ENCODE measurements at regions not wholly inside any gene's neighbourhood (a gene's known extent, or its start where the extent isn't known, plus 50 kb on each side); places are given as distances from the start of the nearest gene placed in this dataset.

- Histone ChIP-seq H3F3A (ENCODE audit: insufficient read depth, low read length) (no peaks in the 10 kb centered on the region), H3K36me3 (ENCODE audit: insufficient read depth, low read length) (no peaks in the 10 kb centered on the region), H3K9ac (ENCODE audit: low read length) (no peak overlapping the region), H3K27me3 (ENCODE audit: insufficient read depth, low read length) (no peaks in the 10 kb centered on the region), H3K9me3 (ENCODE audit: low read length) (no peaks in the 10 kb centered on the region), H3K4me2 (ENCODE audit: low read length) (no peak overlapping the region), H3K27ac (ENCODE audit: low read depth, low read length, poor library complexity, severe bottlenecking) (no peak overlapping the region), H3K4me3 (ENCODE audit: low read depth, low read length, poor library complexity, severe bottlenecking) (no peak overlapping the region), H3K4me1 (ENCODE audit: insufficient read depth, low read length, severe bottlenecking) (no peaks in the 10 kb centered on the region), H4K20me1 (ENCODE audit: insufficient read depth, low read length) (no peaks in the 10 kb centered on the region), H2AFZ (ENCODE audit: low read length) (no peak overlapping the region), H3K9me2 (ENCODE audit: low read depth, low read length) (no peaks in the 10 kb centered on the region), H3K79me2 (ENCODE audit: insufficient read depth, low read length) (no peaks in the 10 kb centered on the region)
- no peak; the same call in 1 of the 2 replicates for TF ChIP-seq CTCF (IDR thresholded peaks at IDR 0.05; ENCODE audit: low read length)
- no peak for TF ChIP-seq EZH2 (IDR thresholded peaks at IDR 0.05; ENCODE audit: borderline replicate concordance, low read length)
These were observed 286.5 kb upstream of the MARCKS start for GRCh38 chr6:113570641-113571040.

GRCh38 chr6:113574147-113574546 lies 283.0 kb upstream of the MARCKS start:
- Histone ChIP-seq H3K4me2 (ENCODE audit: low read length) (no peak overlapping the region), H3K4me3 (ENCODE audit: low read depth, low read length, poor library complexity, severe bottlenecking) (no peak overlapping the region), H3K79me2 (ENCODE audit: insufficient read depth, low read length) (no peaks in the 10 kb centered on the region), H3K9ac (ENCODE audit: low read length) (no peak overlapping the region), H3F3A (ENCODE audit: insufficient read depth, low read length) (no peaks in the 10 kb centered on the region), H3K9me2 (ENCODE audit: low read depth, low read length) (no peaks in the 10 kb centered on the region), H2AFZ (ENCODE audit: low read length) (no peak overlapping the region), H4K20me1 (ENCODE audit: insufficient read depth, low read length) (no peaks in the 10 kb centered on the region), H3K4me1 (ENCODE audit: insufficient read depth, low read length, severe bottlenecking) (no peaks in the 10 kb centered on the region), H3K27ac (ENCODE audit: low read depth, low read length, poor library complexity, severe bottlenecking) (no peak overlapping the region), H3K9me3 (ENCODE audit: low read length) (no peaks in the 10 kb centered on the region), H3K27me3 (ENCODE audit: insufficient read depth, low read length) (no peaks in the 10 kb centered on the region), H3K36me3 (ENCODE audit: insufficient read depth, low read length) (no peaks in the 10 kb centered on the region)
- TF ChIP-seq CTCF (IDR thresholded peaks at IDR 0.05; ENCODE audit: low read length), result no peak
- no peak for TF ChIP-seq EZH2 (IDR thresholded peaks at IDR 0.05; ENCODE audit: borderline replicate concordance, low read length)

DNA sequence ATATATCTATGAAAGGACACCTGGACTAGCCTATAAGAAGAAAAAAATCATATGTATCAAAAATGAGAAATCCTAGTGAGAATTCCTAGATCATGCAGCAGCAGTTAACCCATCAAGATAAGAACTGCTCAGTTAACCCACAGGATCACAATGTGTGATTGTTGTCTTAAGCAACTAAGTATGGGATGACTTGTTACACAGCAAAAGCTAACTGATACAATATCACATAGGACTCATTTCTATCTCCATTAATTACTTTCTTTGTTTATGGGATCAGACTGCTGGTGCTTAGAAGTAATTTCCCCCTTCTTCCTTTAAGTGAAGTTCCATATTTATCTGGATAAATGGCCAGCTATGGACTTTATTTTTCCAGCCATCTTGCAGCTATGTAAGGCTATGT lies 280.8 kb upstream of the MARCKS start:
- Histone ChIP-seq H3K4me3 (ENCODE audit: low read depth, low read length, poor library complexity, severe bottlenecking) (no peak overlapping the region), H3F3A (ENCODE audit: insufficient read depth, low read length) (no peaks in the 10 kb centered on the region), H3K9ac (ENCODE audit: low read length) (no peak overlapping the region), H3K27me3 (ENCODE audit: insufficient read depth, low read length) (no peaks in the 10 kb centered on the region), H2AFZ (ENCODE audit: low read length) (no peak overlapping the region), H3K27ac (ENCODE audit: low read depth, low read length, poor library complexity, severe bottlenecking) (no peak overlapping the region), H3K9me3 (ENCODE audit: low read length) (no peaks in the 10 kb centered on the region), H3K4me1 (ENCODE audit: insufficient read depth, low read length, severe bottlenecking) (no peaks in the 10 kb centered on the region), H3K79me2 (ENCODE audit: insufficient read depth, low read length) (no peaks in the 10 kb centered on the region), H3K36me3 (ENCODE audit: insufficient read depth, low read length) (no peaks in the 10 kb centered on the region), H3K9me2 (ENCODE audit: low read depth, low read length) (no peaks in the 10 kb centered on the region), H3K4me2 (ENCODE audit: low read length) (no peak overlapping the region), H4K20me1 (ENCODE audit: insufficient read depth, low read length) (no peaks in the 10 kb centered on the region)
- TF ChIP-seq CTCF (IDR thresholded peaks at IDR 0.05; ENCODE audit: low read length) (no peak), EZH2 (IDR thresholded peaks at IDR 0.05; ENCODE audit: borderline replicate concordance, low read length) (no peak)
